ENCODE measurements at regions not wholly inside any gene's neighbourhood (a gene's known extent, or its start where the extent isn't known, plus 50 kb on each side); places are given as distances from the start of the nearest gene placed in this dataset.

DNA sequence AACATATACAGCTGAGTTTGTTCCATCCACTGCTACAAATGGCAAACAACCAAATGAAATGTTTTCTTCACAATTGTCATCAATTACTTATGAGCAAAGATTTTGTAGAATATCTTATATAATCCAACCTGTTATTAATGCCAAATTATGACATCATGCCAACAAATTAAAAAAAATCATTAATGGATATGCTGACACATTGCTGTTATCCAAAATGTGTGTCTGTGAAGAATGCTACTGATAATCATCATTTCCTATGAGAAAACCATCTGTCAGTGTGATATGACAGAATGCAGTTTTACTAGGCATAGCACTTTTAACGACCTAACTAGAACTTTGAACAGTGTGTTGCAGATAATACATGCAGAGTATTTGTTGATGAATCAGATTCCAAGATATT, 556.5 kb upstream of the KCNMB2 start:
- H3K4ac ChIP-seq (replicated peaks; ENCODE audit: insufficient read length, low read depth, low read length), result no peak overlapping the region
- no peak overlapping the region for H3K56ac ChIP-seq (replicated peaks; ENCODE audit: insufficient read length, low read depth, low read length)
- no peaks in the 10 kb centered on the region for H3K4me1 ChIP-seq (replicated peaks in 1 of 4; ENCODE audit: control insufficient read depth in 3 of 4, insufficient read depth in 4 of 4, low read length in 3 of 4)
- no peak overlapping the region for H2AK5ac ChIP-seq (ENCODE audit: low read depth, low read length)
- ChIA-PET POLR2A (ENCODE audit: partially characterized antibody) (no interaction called here), CTCF (ENCODE audit: partially characterized antibody) (no interaction called here)
- H3K18ac ChIP-seq (ENCODE audit: extremely low read depth, low read length), result no peak overlapping the region
- no peak overlapping the region for H2BK120ac ChIP-seq (replicated peaks; ENCODE audit: low read depth, low read length)
- H3K9me3 ChIP-seq (ENCODE audit: insufficient read depth in 2 of 2, low read depth in 1 of 2, low read length in 1 of 2), result no peaks in the 10 kb centered on the region
- H3K79me1 ChIP-seq (ENCODE audit: low read depth, low read length), result no peaks in the 10 kb centered on the region
- no peak overlapping the region for H2BK15ac ChIP-seq (ENCODE audit: low read length)
- H2BK20ac ChIP-seq (ENCODE audit: low read length), result no peak overlapping the region
- DNase-seq (ENCODE audit: low read depth in 1 of 2, low spot score in 2 of 2), result no peak
- no peak overlapping the region for H3K23ac ChIP-seq (ENCODE audit: insufficient read length)
- no peaks in the 10 kb centered on the region for H3K36me3 ChIP-seq (ENCODE audit: control insufficient read depth in 2 of 4, insufficient read depth in 4 of 4, low read length in 3 of 4)
- H3K23me2 ChIP-seq (ENCODE audit: low read depth, low read length), result no peaks in the 10 kb centered on the region
- TF ChIP-seq SIN3A (conservative IDR thresholded peaks at IDR 0.05 in 1 of 2, IDR thresholded peaks at IDR 0.05 in 1 of 2; ENCODE audit: low read depth in 1 of 2, low read length in 2 of 2), result no peak
- no peak for TF ChIP-seq EGR1 (IDR thresholded peaks at IDR 0.05; ENCODE audit: borderline replicate concordance, low read depth, low read length)
- TF ChIP-seq TBP (IDR thresholded peaks at IDR 0.05; ENCODE audit: low read depth, low read length), result no peak
- no peak for TF ChIP-seq PHF8 (conservative IDR thresholded peaks at IDR 0.05; ENCODE audit: low read depth, low read length)
- TF ChIP-seq CHD1 (IDR thresholded peaks at IDR 0.05; ENCODE audit: low read depth, low read length), result no peak
- no peak for TF ChIP-seq POLR2AphosphoS5 (IDR thresholded peaks at IDR 0.05; ENCODE audit: low read depth, low read length)
- no peak for TF ChIP-seq JUN (IDR thresholded peaks at IDR 0.05; ENCODE audit: low read depth, low read length)
- TF ChIP-seq CTBP2 (IDR thresholded peaks at IDR 0.05; ENCODE audit: borderline replicate concordance, insufficient read depth, insufficient read length, low read length), result no peak
- H3K9ac ChIP-seq (replicated peaks in 1 of 4; ENCODE audit: extremely low read depth in 1 of 4, low read depth in 3 of 4, low read length in 3 of 4), result no peak overlapping the region
- FAIRE-seq, result no peak
- H3K27ac ChIP-seq (ENCODE audit: low read depth, low read length), result no peak overlapping the region
- H2BK5ac ChIP-seq (ENCODE audit: low read depth, low read length), result no peak overlapping the region
- H3K27me3 ChIP-seq (replicated peaks in 1 of 4; ENCODE audit: control insufficient read depth in 3 of 4, extremely low read depth in 1 of 4, insufficient read depth in 3 of 4, low read length in 3 of 4), result no peaks in the 10 kb centered on the region
- no peaks in the 10 kb centered on the region for H3K79me2 ChIP-seq (ENCODE audit: control insufficient read depth in 1 of 2, insufficient read depth in 2 of 2, low read length in 2 of 2)
- no peak overlapping the region for H4K91ac ChIP-seq (replicated peaks; ENCODE audit: insufficient read length, low read length)
- H3K4me2 ChIP-seq (ENCODE audit: insufficient read depth in 1 of 2, low read depth in 2 of 2, low read length in 2 of 2), result no peak overlapping the region
- no peak overlapping the region for H3K14ac ChIP-seq (ENCODE audit: insufficient read length)
- H2AFZ ChIP-seq (ENCODE audit: low read length), result no peak overlapping the region
- H4K5ac ChIP-seq (ENCODE audit: insufficient read length, low read depth, low read length), result no peak overlapping the region
- H4K8ac ChIP-seq (ENCODE audit: extremely low read depth, insufficient read depth, low read length), result no peak overlapping the region
- WGBS, 2 experiments (ENCODE audit: extremely low coverage in 1 of 2, insufficient coverage in 1 of 2, insufficient read length in 1 of 2, insufficient replicate concordance in 2 of 2, low coverage in 1 of 2, low lambda C conversion rate in 2 of 2, missing lambda C conversion rate in 1 of 2), result 95% methylated on average over 1 of the region's 1 CpG; no CpG with 5 or more reads in 1 of the 2 experiments
- no peaks in the 10 kb centered on the region for H4K20me1 ChIP-seq (replicated peaks in 1 of 2; ENCODE audit: control insufficient read depth in 1 of 2, insufficient read depth in 2 of 2, low read length in 2 of 2)
- H3K4me3 ChIP-seq (ENCODE audit: extremely low read depth in 1 of 4, insufficient read depth in 2 of 4, low read depth in 3 of 4, low read length in 4 of 4), result no peak overlapping the region
- H2BK12ac ChIP-seq (ENCODE audit: low read depth, low read length), result no peak overlapping the region
